ENCODE measurements at regions not wholly inside any gene's neighbourhood (a gene's known extent, or its start where the extent isn't known, plus 50 kb on each side); places are given as distances from the start of the nearest gene placed in this dataset.

- Mint-ChIP-seq H3K27me3 (ENCODE audit: unreplicated experiment) (no peaks in the 10 kb centered on the region), H3K4me1 (ENCODE audit: unreplicated experiment) (peaks cover 2% of the 10 kb centered on the region), H3K4me3 (ENCODE audit: unreplicated experiment) (no peak overlapping the region), H3K27ac (ENCODE audit: unreplicated experiment) (no peak overlapping the region), H3K36me3 (ENCODE audit: low read depth, unreplicated experiment) (peaks cover 5% of the 10 kb centered on the region), H3K9me3 (ENCODE audit: unreplicated experiment) (no peaks in the 10 kb centered on the region)
- no peak for DNase-seq (ENCODE audit: low spot score)
- TF ChIP-seq, protein P1, sequence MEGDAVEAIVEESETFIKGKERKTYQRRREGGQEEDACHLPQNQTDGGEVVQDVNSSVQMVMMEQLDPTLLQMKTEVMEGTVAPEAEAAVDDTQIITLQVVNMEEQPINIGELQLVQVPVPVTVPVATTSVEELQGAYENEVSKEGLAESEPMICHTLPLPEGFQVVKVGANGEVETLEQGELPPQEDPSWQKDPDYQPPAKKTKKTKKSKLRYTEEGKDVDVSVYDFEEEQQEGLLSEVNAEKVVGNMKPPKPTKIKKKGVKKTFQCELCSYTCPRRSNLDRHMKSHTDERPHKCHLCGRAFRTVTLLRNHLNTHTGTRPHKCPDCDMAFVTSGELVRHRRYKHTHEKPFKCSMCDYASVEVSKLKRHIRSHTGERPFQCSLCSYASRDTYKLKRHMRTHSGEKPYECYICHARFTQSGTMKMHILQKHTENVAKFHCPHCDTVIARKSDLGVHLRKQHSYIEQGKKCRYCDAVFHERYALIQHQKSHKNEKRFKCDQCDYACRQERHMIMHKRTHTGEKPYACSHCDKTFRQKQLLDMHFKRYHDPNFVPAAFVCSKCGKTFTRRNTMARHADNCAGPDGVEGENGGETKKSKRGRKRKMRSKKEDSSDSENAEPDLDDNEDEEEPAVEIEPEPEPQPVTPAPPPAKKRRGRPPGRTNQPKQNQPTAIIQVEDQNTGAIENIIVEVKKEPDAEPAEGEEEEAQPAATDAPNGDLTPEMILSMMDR (IDR thresholded peaks at IDR 0.05; ENCODE audit: unreplicated experiment) = no peak
Observed at GRCh38 chr18:60577457-60577856, 204.9 kb upstream of the MC4R start.

DNA sequence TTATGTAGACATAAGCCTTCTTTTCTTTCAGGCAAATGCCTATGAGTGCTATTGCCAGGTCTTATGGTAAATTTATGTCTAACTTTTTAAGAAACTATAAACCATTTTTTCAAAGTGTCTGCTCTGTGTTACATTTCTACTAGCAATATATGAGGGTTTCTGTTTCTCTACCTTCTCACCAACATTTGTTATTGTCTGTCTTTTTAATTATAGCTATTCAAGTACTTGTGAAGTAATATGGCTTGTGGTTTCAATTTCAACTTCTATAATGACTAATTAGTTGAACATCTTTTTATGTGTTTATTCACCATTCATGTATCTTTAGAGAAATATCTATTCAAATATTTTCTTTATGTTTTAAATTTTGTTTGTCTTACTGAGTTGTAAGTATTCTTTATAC is 213.1 kb upstream of the MC4R start:
- Mint-ChIP-seq H3K36me3 (ENCODE audit: low read depth, unreplicated experiment) (peaks cover 5% of the 10 kb centered on the region), H3K27me3 (ENCODE audit: unreplicated experiment) (no peaks in the 10 kb centered on the region), H3K4me3 (ENCODE audit: unreplicated experiment) (no peak overlapping the region), H3K27ac (ENCODE audit: unreplicated experiment) (no peak overlapping the region), H3K9me3 (ENCODE audit: unreplicated experiment) (no peaks in the 10 kb centered on the region), H3K4me1 (ENCODE audit: unreplicated experiment) (peaks cover 5% of the 10 kb centered on the region)
- TF ChIP-seq, protein P1 (IDR thresholded peaks at IDR 0.05; ENCODE audit: unreplicated experiment) = no peak
- no peak for DNase-seq (ENCODE audit: low spot score)

DNA sequence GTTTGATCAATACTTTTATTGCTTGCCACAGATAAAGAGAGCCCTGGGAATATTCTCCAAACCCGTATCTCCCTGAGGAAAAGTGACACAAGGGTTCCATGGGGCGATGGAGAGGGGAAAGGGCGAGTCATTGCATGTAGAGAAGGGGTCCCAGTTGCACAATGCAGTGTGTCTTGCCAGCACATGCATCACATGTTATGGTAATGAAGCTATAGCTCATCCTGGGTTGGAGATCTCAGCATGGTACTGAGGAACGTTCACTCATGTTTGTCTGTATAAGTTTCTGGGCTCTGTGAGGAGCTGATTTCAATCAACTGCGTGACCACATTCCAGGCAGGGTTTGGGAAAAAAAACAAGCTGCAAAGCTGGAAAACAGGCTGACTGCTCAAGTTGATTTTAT is 220.7 kb upstream of the MC4R start:
- Mint-ChIP-seq H3K4me1 (ENCODE audit: unreplicated experiment) (no peaks in the 10 kb centered on the region), H3K36me3 (ENCODE audit: low read depth, unreplicated experiment) (no peaks in the 10 kb centered on the region), H3K27ac (ENCODE audit: unreplicated experiment) (no peak overlapping the region), H3K4me3 (ENCODE audit: unreplicated experiment) (no peak overlapping the region), H3K27me3 (ENCODE audit: unreplicated experiment) (no peaks in the 10 kb centered on the region), H3K9me3 (ENCODE audit: unreplicated experiment) (no peaks in the 10 kb centered on the region)
- TF ChIP-seq, protein P1 (IDR thresholded peaks at IDR 0.05; ENCODE audit: unreplicated experiment) = no peak
- no peak for DNase-seq (ENCODE audit: low spot score)

DNA sequence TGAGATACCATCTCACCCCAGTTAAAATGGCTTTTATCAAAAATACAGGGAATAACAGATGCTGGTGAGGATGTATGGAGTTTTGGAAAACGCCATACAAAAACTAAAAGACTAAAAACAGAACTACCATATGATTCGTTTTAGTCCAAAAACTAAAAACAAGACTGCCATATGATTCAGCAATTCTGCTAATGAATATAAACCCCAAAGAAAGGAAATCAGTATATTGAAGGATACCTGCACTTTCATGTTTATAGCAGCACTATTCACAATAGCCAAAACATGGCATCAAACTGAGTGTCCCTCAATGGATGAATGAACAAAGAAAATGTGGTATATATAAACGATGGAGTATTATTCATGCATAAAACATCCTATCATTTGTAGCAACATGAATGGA is 224.4 kb upstream of the MC4R start:
- TF ChIP-seq, protein P1 (IDR thresholded peaks at IDR 0.05; ENCODE audit: unreplicated experiment) = no peak
- no peak overlapping the region for H3K4me3 Mint-ChIP-seq (ENCODE audit: unreplicated experiment)
- DNase-seq (ENCODE audit: low spot score) = no peak
- H3K27ac Mint-ChIP-seq (ENCODE audit: unreplicated experiment) = no peak overlapping the region
- H3K36me3 Mint-ChIP-seq (ENCODE audit: low read depth, unreplicated experiment) = no peaks in the 10 kb centered on the region
- no peaks in the 10 kb centered on the region for H3K27me3 Mint-ChIP-seq (ENCODE audit: unreplicated experiment)
- H3K9me3 Mint-ChIP-seq (ENCODE audit: unreplicated experiment) = no peaks in the 10 kb centered on the region
- no peaks in the 10 kb centered on the region for H3K4me1 Mint-ChIP-seq (ENCODE audit: unreplicated experiment)

- H3K4me3 Mint-ChIP-seq (ENCODE audit: unreplicated experiment) = no peak overlapping the region
- no peaks in the 10 kb centered on the region for H3K27me3 Mint-ChIP-seq (ENCODE audit: unreplicated experiment)
- no peak overlapping the region for H3K27ac Mint-ChIP-seq (ENCODE audit: unreplicated experiment)
- H3K4me1 Mint-ChIP-seq (ENCODE audit: unreplicated experiment) = no peaks in the 10 kb centered on the region
- DNase-seq (ENCODE audit: low spot score) = no peak
- TF ChIP-seq, protein P1 (IDR thresholded peaks at IDR 0.05; ENCODE audit: unreplicated experiment) = no peak
- no peaks in the 10 kb centered on the region for H3K9me3 Mint-ChIP-seq (ENCODE audit: unreplicated experiment)
- no peaks in the 10 kb centered on the region for H3K36me3 Mint-ChIP-seq (ENCODE audit: low read depth, unreplicated experiment)
Observed at GRCh38 chr18:60599267-60599666, 226.7 kb upstream of the MC4R start.

All from endothelial cell (in vitro differentiated cells).